ENCODE measurements at regions not wholly inside any gene's neighbourhood (a gene's known extent, or its start where the extent isn't known, plus 50 kb on each side); places are given as distances from the start of the nearest gene placed in this dataset.

DNA sequence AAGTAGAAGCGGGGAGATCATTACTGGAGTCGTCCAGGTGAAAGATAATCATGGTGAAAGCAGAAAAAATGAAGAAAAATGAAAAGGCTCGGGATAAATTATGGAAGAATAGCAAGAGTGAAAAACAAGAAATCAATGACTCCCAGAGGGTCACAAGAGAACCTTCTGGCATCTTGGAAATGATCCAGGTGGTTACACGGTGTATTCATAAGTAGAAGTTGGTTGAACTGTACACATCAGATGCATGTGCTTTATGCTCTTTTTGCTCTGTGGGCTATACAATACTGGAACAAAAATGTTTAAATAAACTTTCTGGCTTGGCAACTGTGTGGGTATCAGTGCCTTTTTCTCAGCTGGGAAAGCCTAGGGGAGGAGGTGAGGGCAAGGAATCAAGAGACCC, 348.9 kb downstream of the RND3 start:
- no peak for TF ChIP-seq CTCF (IDR thresholded peaks at IDR 0.05)
- no peak for TF ChIP-seq POLR2A (IDR thresholded peaks at IDR 0.05)
- Histone ChIP-seq H3K9me3 (no peaks in the 10 kb centered on the region), H3K36me3 (no peaks in the 10 kb centered on the region), H3K27me3 (peaks cover 0 to 4% (median 0%) of the 10 kb centered on the region in 9 donors), H3K27ac (no peak overlapping the region), H3K4me1 (peaks cover 0 to 4% (median 0%) of the 10 kb centered on the region in 12 donors), H3K4me3 (no peak overlapping the region)
- DNase-seq (no peak), ATAC-seq (no peak)
- intact Hi-C loops (cut with DNase I): no loop called here
- 83 to 89% (median 87%) methylated on average over 4 of the region's 4 CpGs for WGBS, 4 donors

DNA sequence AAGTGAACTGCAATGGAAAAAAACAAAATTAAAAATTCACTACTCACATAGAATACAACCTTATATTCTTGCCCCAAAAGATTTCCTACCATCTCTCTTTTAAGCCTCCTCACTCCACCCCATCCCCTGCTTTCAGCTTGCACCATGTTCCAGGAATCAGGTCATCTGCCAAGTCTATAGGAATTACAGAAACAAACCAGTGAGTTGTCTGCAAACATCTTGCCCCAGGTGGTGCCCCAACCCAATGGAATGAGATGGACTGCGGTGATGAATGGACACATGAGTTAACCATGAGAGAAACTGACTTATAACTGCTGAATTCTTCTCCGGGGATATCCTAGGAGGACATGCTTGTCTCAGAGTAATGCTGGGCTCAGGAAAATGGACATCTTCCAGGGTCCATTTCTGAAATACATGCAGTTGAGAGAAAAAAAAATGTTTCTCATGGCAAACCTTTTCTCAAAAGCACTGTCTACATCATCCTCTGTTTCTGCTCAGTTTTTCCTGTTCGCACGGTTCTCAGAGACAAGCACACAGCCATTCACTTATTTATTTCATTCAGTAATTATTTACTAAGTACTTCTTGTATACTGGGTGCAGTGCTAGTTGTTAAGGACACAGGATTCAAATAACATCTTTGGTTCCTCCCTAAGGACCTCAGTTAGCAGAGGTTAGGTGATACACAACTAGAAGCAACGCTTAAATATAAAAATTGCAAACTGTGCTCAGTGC, 350.0 kb downstream of the RND3 start:
- no peak for DNase-seq
- Histone ChIP-seq H3K27me3 (peaks cover 0 to 4% (median 0%) of the 10 kb centered on the region in 9 donors), H3K36me3 (no peaks in the 10 kb centered on the region), H3K27ac (no peak overlapping the region), H3K4me1 (peaks cover 0 to 4% (median 0%) of the 10 kb centered on the region in 12 donors), H3K4me3 (no peak overlapping the region), H3K9me3 (no peaks in the 10 kb centered on the region)
- intact Hi-C loops (cut with DNase I): no loop called here
- 77 to 95% (median 93%) methylated on average over 5 of the region's 5 CpGs for WGBS, 4 donors
- no peak for ATAC-seq
- TF ChIP-seq POLR2A (IDR thresholded peaks at IDR 0.05): no peak
- no peak for TF ChIP-seq CTCF (IDR thresholded peaks at IDR 0.05)

DNA sequence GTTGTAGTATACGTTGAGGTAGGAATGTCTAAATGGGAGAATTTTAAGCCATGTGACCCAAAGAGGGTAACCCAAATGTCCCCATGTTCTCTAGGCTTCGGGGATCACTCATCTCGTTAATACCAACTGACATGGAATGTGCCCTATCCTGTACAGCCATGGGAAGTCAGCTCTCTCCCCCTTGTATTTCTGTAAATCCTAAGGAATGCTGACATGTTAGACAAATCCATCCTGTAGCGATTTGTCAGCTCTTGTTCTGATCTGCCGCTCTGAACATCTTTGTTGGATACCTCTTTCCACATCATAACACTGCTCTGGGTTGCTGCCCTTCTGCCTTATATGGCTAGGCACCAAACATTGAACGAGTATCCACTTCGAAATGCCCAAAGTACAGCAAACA, 350.6 kb downstream of the RND3 start:
- ATAC-seq (no peak), DNase-seq (no peak)
- H3K27ac ChIP-seq: no peak overlapping the region
- no peak overlapping the region for H3K4me3 ChIP-seq
- H3K27me3 ChIP-seq: peaks cover 0 to 4% (median 0%) of the 10 kb centered on the region in 9 donors
- no peaks in the 10 kb centered on the region for H3K9me3 ChIP-seq
- peaks cover 0 to 4% (median 0%) of the 10 kb centered on the region in 12 donors for H3K4me1 ChIP-seq
- intact Hi-C loops (cut with DNase I): no loop called here
- no peak for TF ChIP-seq CTCF (IDR thresholded peaks at IDR 0.05)
- WGBS, 4 donors: 77 to 91% (median 78%) methylated on average over 7 of the region's 7 CpGs
- no peaks in the 10 kb centered on the region for H3K36me3 ChIP-seq

DNA sequence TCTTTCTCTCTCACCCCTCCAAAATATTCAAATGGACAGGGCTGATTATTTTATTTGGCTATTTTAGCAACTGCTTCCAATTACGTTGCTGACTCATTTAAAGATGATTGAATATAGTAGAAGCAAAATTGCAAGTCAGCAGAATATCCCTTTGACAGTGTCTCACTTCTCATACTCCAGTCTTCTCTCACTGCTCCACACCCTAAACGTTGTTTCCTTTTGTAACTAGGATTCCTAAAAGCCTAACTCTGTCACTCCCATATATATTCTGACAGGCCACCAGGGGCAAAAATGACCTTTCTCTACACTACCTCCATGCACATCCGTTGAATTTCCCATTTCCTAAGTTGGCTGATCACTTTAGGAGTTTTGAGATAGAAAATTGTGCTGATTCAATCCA, 351.1 kb downstream of the RND3 start:
- Histone ChIP-seq H3K4me3 (no peak overlapping the region), H3K9me3 (no peaks in the 10 kb centered on the region), H3K27ac (no peak overlapping the region), H3K27me3 (peaks cover 0 to 4% (median 0%) of the 10 kb centered on the region in 9 donors), H3K4me1 (peaks cover 0 to 1% (median 0%) of the 10 kb centered on the region in 12 donors), H3K36me3 (no peaks in the 10 kb centered on the region)
- intact Hi-C loops (cut with DNase I): no loop called here
- DNase-seq (no peak), ATAC-seq (no peak)
- TF ChIP-seq POLR2A (IDR thresholded peaks at IDR 0.05) (no peak), CTCF (IDR thresholded peaks at IDR 0.05) (no peak)
- 63 to 74% (median 67%) methylated on average over 3 of the region's 3 CpGs for whole genome bisulfite sequencing, 4 donors
